ACC112 (cell line): ENCODE measurements at regions not wholly inside any gene's neighbourhood (a gene's known extent, or its start where the extent isn't known, plus 50 kb on each side); places are given as distances from the start of the nearest gene placed in this dataset.

ENCODE experiments used
- H2AFZ ChIP-seq: fragments of 200-600 bp; sonication (generic); one replicate; pipeline ENCODE4 v1.6.0; 2017; ENCODE audit warnings: antibody characterized with exemption, low read length; ENCODE audit not compliant: unreplicated experiment
- H3K27ac ChIP-seq: fragments of 200-600 bp; sonication (generic); 2 replicates; pipeline ENCODE4 v1.5.1; 2014; ENCODE audit warnings: low read depth, mild to moderate bottlenecking, antibody characterized with exemption, low read length, moderate library complexity
- H3K27me3 ChIP-seq: fragments of 200-600 bp; sonication (generic); 2 replicates; pipeline ENCODE4 v1.6.1; 2014; ENCODE audit warnings: mild to moderate bottlenecking, antibody characterized with exemption, low read length, moderate library complexity, mixed read lengths; ENCODE audit not compliant: insufficient read depth
- H3K36me3 ChIP-seq: fragments of 200-600 bp; sonication (generic); 2 replicates; pipeline ENCODE4 v1.6.1; 2016; ENCODE audit warnings: mild to moderate bottlenecking, antibody characterized with exemption, low read length, moderate library complexity, mixed read lengths; ENCODE audit not compliant: insufficient read depth
- H3K4me1 ChIP-seq: fragments of 200-600 bp; sonication (generic); one replicate; pipeline ENCODE4 v1.6.1; 2016; ENCODE audit warnings: low read length, mixed read lengths; ENCODE audit not compliant: insufficient read depth, unreplicated experiment, control insufficient read depth
- H3K4me3 ChIP-seq: fragments of 200-600 bp; sonication (generic); 2 replicates; pipeline ENCODE4 v1.5.1; 2014; ENCODE audit warnings: mild to moderate bottlenecking, low read depth, low read length
- H3K79me2 ChIP-seq: fragments of 200-600 bp; sonication (generic); one replicate; pipeline ENCODE4 v1.6.0; 2016; ENCODE audit warnings: low read length; ENCODE audit not compliant: control insufficient read depth, unreplicated experiment, insufficient read depth

GRCh38 chr18:27696148-27696547, 480.8 kb downstream of the CDH2 start:
- no peaks in the 10 kb centered on the region for H3K79me2 ChIP-seq
- H3K4me3 ChIP-seq: no peak overlapping the region
- H3K4me1 ChIP-seq: no peaks in the 10 kb centered on the region
- H3K36me3 ChIP-seq: no peaks in the 10 kb centered on the region
- no peak overlapping the region for H2AFZ ChIP-seq
- H3K27me3 ChIP-seq: no peaks in the 10 kb centered on the region
- no peak overlapping the region for H3K27ac ChIP-seq

- H3K4me3 ChIP-seq: no peak overlapping the region
- no peak overlapping the region for H2AFZ ChIP-seq
- H3K36me3 ChIP-seq: no peaks in the 10 kb centered on the region
- H3K79me2 ChIP-seq: no peaks in the 10 kb centered on the region
- no peaks in the 10 kb centered on the region for H3K27me3 ChIP-seq
- H3K27ac ChIP-seq: no peak overlapping the region
- no peaks in the 10 kb centered on the region for H3K4me1 ChIP-seq
Measured at GRCh38 chr18:27695503-27695902, 481.4 kb downstream of the CDH2 start.

- H3K27me3 ChIP-seq: no peaks in the 10 kb centered on the region
- H3K79me2 ChIP-seq: no peaks in the 10 kb centered on the region
- no peaks in the 10 kb centered on the region for H3K36me3 ChIP-seq
- H3K27ac ChIP-seq: no peak overlapping the region
- H3K4me3 ChIP-seq: no peak overlapping the region
- H3K4me1 ChIP-seq: no peaks in the 10 kb centered on the region
- no peak overlapping the region for H2AFZ ChIP-seq
Measured at GRCh38 chr18:27695052-27695451, 481.9 kb downstream of the CDH2 start.

- H3K4me3 ChIP-seq: no peak overlapping the region
- no peaks in the 10 kb centered on the region for H3K4me1 ChIP-seq
- no peaks in the 10 kb centered on the region for H3K27me3 ChIP-seq
- H3K27ac ChIP-seq: no peak overlapping the region
- H3K36me3 ChIP-seq: no peaks in the 10 kb centered on the region
- H2AFZ ChIP-seq: no peak overlapping the region
- no peaks in the 10 kb centered on the region for H3K79me2 ChIP-seq
Measured at GRCh38 chr18:27688581-27688980, 488.3 kb downstream of the CDH2 start.

DNA sequence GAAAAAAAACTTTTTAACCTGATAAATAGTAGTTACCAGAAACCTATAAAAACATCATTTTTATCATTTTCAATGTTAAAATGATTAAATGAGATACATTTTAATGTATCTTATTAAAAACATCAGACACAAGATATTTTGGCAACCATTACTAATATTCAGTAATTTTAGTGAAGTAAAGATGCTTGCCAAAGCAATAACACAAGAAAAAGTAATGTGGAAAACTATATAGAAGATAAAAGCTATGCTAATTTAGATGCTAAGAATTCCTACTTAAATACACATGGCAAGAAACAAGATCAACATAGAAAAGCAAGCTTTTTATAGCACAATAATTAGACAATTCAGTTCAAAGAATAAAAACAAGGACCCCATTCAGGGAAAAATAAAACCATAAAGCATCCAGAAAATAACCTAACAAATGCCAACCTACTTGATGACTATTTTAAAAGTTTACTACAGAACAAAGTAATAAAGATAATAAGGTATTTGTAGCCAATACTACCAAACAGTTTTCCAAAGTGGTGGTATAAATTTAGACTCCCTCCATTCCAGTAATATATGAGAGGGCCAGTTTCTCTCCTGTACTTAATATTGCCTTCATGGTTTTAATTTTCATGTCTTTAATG, 489.5 kb downstream of the CDH2 start:
- no peaks in the 10 kb centered on the region for H3K27me3 ChIP-seq
- no peaks in the 10 kb centered on the region for H3K4me1 ChIP-seq
- H3K36me3 ChIP-seq: no peaks in the 10 kb centered on the region
- no peak overlapping the region for H3K27ac ChIP-seq
- no peak overlapping the region for H3K4me3 ChIP-seq
- H3K79me2 ChIP-seq: no peaks in the 10 kb centered on the region
- no peak overlapping the region for H2AFZ ChIP-seq

DNA sequence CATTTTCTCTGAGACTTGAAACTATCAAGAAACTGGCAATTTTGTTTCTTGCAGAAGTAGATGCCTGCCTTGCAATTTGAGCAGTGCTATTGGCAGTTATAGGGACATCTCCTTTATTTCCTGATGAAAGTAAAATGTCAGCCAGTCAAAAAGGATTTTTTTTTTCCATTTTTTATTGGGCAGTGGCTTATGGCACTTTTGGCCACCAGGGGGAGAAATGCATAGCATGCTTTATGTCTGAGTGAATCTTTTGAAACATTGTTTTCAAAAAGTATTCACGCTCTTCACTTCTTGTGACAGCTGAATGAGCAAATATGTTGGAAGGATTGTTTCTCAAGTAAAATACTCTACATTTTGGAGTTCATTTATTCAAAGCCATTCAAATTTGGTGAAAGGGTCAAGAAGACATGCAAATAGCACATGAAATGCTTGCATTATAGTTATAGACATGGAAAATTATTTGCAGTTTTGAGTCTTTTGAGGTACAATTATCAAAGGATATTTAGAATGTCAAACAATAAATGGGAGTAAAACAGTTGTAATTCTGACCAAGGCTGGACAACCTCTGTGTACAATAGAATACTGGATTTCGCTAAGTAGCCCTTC, 491.0 kb downstream of the CDH2 start:
- Histone ChIP-seq H3K79me2 (no peaks in the 10 kb centered on the region), H3K4me1 (no peaks in the 10 kb centered on the region), H3K36me3 (no peaks in the 10 kb centered on the region), H3K27ac (no peak overlapping the region), H3K4me3 (no peak overlapping the region), H3K27me3 (no peaks in the 10 kb centered on the region), H2AFZ (no peak overlapping the region)

DNA sequence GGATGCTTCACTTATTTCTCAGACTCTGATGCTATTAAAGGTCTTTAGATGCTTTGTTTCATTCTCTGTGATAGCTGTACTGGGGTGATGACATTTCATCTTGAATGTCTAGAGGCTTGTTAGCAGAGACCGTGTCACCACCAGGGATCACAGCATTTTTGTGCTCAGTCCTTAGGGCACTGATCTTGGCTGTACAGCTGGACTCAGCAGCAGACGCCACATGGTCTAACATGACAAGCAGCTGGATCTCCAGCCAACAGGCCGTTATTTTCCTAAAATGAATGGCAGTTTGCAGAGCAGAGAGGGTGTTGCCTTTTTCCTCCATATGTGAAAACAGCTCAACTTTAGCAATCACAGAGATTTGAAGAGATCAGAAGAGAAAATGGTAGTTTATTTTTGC, 491.8 kb downstream of the CDH2 start:
- H3K27me3 ChIP-seq: no peaks in the 10 kb centered on the region
- H3K36me3 ChIP-seq: no peaks in the 10 kb centered on the region
- H3K4me3 ChIP-seq: no peak overlapping the region
- H2AFZ ChIP-seq: no peak overlapping the region
- no peak overlapping the region for H3K27ac ChIP-seq
- no peaks in the 10 kb centered on the region for H3K4me1 ChIP-seq
- H3K79me2 ChIP-seq: no peaks in the 10 kb centered on the region

GRCh38 chr18:27674411-27674810, 489.3 kb upstream of the CHST9 start:
- peaks cover 11% of the 10 kb centered on the region for H3K27me3 ChIP-seq
- H3K4me1 ChIP-seq: no peaks in the 10 kb centered on the region
- peaks cover 2% of the 10 kb centered on the region for H3K79me2 ChIP-seq
- no peaks in the 10 kb centered on the region for H3K36me3 ChIP-seq
- no peak overlapping the region for H3K4me3 ChIP-seq
- H2AFZ ChIP-seq: no peak overlapping the region
- H3K27ac ChIP-seq: no peak overlapping the region

- Histone ChIP-seq H3K4me3 (no peak overlapping the region), H3K27ac (no peak overlapping the region), H2AFZ (no peak overlapping the region), H3K36me3 (no peaks in the 10 kb centered on the region), H3K27me3 (peaks cover 11% of the 10 kb centered on the region), H3K4me1 (no peaks in the 10 kb centered on the region), H3K79me2 (peaks cover 2% of the 10 kb centered on the region)
Measured at GRCh38 chr18:27673861-27674260, 488.8 kb upstream of the CHST9 start.

GRCh38 chr18:27668158-27668557, 483.1 kb upstream of the CHST9 start:
- Histone ChIP-seq H3K79me2 (no peaks in the 10 kb centered on the region), H2AFZ (no peak overlapping the region), H3K36me3 (no peaks in the 10 kb centered on the region), H3K4me3 (no peak overlapping the region), H3K4me1 (no peaks in the 10 kb centered on the region), H3K27me3 (no peaks in the 10 kb centered on the region), H3K27ac (no peak overlapping the region)

DNA sequence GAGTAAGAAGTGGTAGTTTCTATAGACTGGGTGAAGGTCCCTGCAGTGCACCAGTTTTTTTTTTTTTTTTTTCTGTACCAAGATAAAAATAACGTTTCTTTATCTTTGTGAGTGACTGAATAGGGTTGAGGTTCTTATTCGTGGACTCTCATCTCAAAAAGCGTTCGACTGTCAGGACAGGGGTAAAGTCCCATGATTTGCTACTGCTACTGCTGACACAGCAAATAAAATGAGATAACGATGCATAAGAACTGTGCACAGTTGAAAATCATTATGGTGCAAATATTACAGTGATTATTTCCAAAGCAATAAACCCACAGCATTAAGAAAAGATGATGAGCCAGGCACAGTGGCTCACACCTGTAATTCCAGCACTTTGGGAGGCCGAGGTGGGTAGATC, 482.0 kb upstream of the CHST9 start:
- no peaks in the 10 kb centered on the region for H3K79me2 ChIP-seq
- no peak overlapping the region for H3K27ac ChIP-seq
- no peak overlapping the region for H3K4me3 ChIP-seq
- no peaks in the 10 kb centered on the region for H3K36me3 ChIP-seq
- no peaks in the 10 kb centered on the region for H3K4me1 ChIP-seq
- no peak overlapping the region for H2AFZ ChIP-seq
- no peaks in the 10 kb centered on the region for H3K27me3 ChIP-seq
